ENCODE measurements at regions not wholly inside any gene's neighbourhood (a gene's known extent, or its start where the extent isn't known, plus 50 kb on each side); places are given as distances from the start of the nearest gene placed in this dataset.

GRCh38 chr17:71147906-71148305, 972.9 kb upstream of the SOX9 start:
- no peak for TF ChIP-seq CTCF (IDR thresholded peaks at IDR 0.05)
- TF ChIP-seq ATF6 (CRISPR knock-in tag; IDR thresholded peaks at IDR 0.05) = no peak
- no peak for TF ChIP-seq MXD4 (CRISPR knock-in tag; IDR thresholded peaks at IDR 0.05; ENCODE audit: borderline replicate concordance)
